ENCODE measurements at regions not wholly inside any gene's neighbourhood (a gene's known extent, or its start where the extent isn't known, plus 50 kb on each side); places are given as distances from the start of the nearest gene placed in this dataset.

DNA sequence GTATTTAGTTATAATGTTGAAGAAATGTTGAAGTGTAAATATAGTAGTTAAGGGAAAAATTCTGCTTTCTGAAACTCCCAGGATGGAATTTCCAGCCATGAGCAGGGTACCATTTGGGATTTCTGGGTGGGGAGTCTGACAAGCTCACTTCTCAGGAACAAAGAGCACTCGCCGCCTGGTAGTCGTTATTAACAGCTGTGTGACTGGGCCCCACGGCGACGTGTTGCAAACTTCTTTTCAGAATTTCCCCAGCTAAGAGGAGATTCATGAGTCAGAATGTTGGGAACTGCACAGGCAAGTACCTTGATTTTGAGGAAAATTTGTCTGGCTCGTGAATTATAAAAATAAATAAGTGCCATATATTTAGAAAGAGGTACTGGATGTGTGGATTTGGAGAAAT lies 103.7 kb downstream of the LACC1 start:
- Histone ChIP-seq H3K9me3 (ENCODE audit: control insufficient read depth in 4 of 4, insufficient read depth in 3 of 4, low read length in 3 of 4) (no peaks in the 10 kb centered on the region), H3K9ac (ENCODE audit: insufficient read depth in 1 of 2, low read length in 2 of 2) (no peak overlapping the region), H3K4me1 (ENCODE audit: control insufficient read depth in 5 of 5, insufficient read depth in 5 of 5, low read length in 5 of 5) (peaks cover 0 to 11% (median 0%) of the 10 kb centered on the region in 5 donors), H3K27ac (ENCODE audit: low read depth in 1 of 2, low read length in 1 of 2) (no peak overlapping the region), H3K36me3 (ENCODE audit: control insufficient read depth in 4 of 4, insufficient read depth in 4 of 4, low read length in 4 of 4) (no peaks in the 10 kb centered on the region), H3K4me3 (no peak overlapping the region), H3K27me3 (ENCODE audit: control insufficient read depth in 3 of 3, insufficient read depth in 3 of 3, low read length in 2 of 3) (no peaks in the 10 kb centered on the region)
- WGBS, 2 donors = 73 to 80% methylated on average over 7 of the region's 7 CpGs
- ATAC-seq (ENCODE audit: insufficient read depth, low FRiP score) (no peak), DNase-seq (no peak)
- TF ChIP-seq CTCF (IDR thresholded peaks at IDR 0.05; ENCODE audit: control extremely low read depth, extremely low read depth) = no peak

DNA sequence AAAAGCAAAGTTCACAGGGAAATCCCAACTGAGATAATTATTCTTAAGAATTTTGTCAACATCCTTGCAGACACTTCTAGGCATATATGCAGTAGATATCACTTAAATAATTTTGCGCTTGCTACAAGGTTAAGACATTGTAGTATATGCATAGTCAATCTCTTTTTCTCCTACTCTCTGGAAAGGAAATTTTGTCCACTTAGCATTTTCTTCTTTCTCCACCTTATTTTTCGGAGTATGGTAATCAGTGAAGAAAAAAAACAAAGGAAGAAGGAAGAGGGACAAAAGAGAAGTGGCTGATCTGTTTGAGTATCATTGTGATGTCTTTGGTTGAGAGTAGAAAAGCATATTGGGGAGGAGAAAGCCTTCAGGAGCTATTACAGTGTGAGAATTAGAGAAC lies 104.6 kb downstream of the LACC1 start:
- no peaks in the 10 kb centered on the region for H3K36me3 ChIP-seq (ENCODE audit: control insufficient read depth in 4 of 4, insufficient read depth in 4 of 4, low read length in 4 of 4)
- WGBS, 2 donors = 90 to 96% methylated on average over 2 of the region's 2 CpGs
- H3K4me1 ChIP-seq (ENCODE audit: control insufficient read depth in 5 of 5, insufficient read depth in 5 of 5, low read length in 5 of 5) = peaks cover 0 to 11% (median 0%) of the 10 kb centered on the region in 5 donors
- no peak overlapping the region for H3K9ac ChIP-seq (ENCODE audit: insufficient read depth in 1 of 2, low read length in 2 of 2)
- no peak overlapping the region for H3K27ac ChIP-seq (ENCODE audit: low read depth in 1 of 2, low read length in 1 of 2)
- ATAC-seq (ENCODE audit: insufficient read depth, low FRiP score) (no peak), DNase-seq (no peak)
- no peak overlapping the region for H3K4me3 ChIP-seq
- no peak for TF ChIP-seq CTCF (IDR thresholded peaks at IDR 0.05; ENCODE audit: control extremely low read depth, extremely low read depth)
- H3K9me3 ChIP-seq (ENCODE audit: control insufficient read depth in 4 of 4, insufficient read depth in 3 of 4, low read length in 3 of 4) = no peaks in the 10 kb centered on the region
- H3K27me3 ChIP-seq (ENCODE audit: control insufficient read depth in 3 of 3, insufficient read depth in 3 of 3, low read length in 2 of 3) = no peaks in the 10 kb centered on the region

DNA sequence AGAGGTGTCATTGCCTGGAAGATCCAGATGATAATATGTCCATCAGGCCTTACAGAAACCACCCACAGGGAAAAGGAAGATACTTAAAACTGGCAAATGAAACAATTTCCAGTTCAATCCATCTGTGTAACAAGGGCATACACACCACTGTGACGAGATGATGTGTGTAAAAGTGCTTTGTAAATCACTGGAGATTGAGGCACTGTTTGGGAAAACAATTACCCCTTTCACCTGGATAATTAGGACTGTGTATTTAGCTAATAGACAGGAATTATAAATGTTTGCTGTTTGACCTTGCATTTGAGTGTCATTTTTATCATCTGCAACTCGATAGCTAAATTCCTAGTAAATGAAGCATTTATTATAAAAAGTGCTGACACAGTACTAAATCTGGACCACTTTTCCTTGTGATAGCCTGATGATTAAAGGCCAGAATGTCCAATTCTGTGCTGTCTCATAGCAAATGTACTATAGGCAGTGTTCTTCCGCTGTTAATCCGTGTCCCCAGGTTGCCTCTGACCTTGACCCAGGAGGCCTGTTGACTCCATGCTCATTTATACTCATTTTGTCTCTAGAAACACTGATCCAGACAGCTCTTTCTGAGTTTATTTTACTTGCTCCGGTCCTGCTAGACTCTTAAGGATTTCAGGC lies 105.8 kb downstream of the LACC1 start:
- Histone ChIP-seq H3K4me3 (no peak overlapping the region), H3K4me1 (ENCODE audit: control insufficient read depth in 5 of 5, insufficient read depth in 5 of 5, low read length in 5 of 5) (peaks cover 0 to 12% (median 0%) of the 10 kb centered on the region in 5 donors), H3K9ac (ENCODE audit: insufficient read depth in 1 of 2, low read length in 2 of 2) (no peak overlapping the region), H3K27ac (ENCODE audit: low read depth in 1 of 2, low read length in 1 of 2) (peak overlapping the region in 1 of 2 donors; percentile 49), H3K36me3 (ENCODE audit: control insufficient read depth in 4 of 4, insufficient read depth in 4 of 4, low read length in 4 of 4) (no peaks in the 10 kb centered on the region), H3K9me3 (ENCODE audit: control insufficient read depth in 4 of 4, insufficient read depth in 3 of 4, low read length in 3 of 4) (no peaks in the 10 kb centered on the region), H3K27me3 (ENCODE audit: control insufficient read depth in 3 of 3, insufficient read depth in 3 of 3, low read length in 2 of 3) (no peaks in the 10 kb centered on the region)
- ATAC-seq (ENCODE audit: insufficient read depth, low FRiP score) (no peak), DNase-seq (no peak)
- TF ChIP-seq CTCF (IDR thresholded peaks at IDR 0.05; ENCODE audit: control extremely low read depth, extremely low read depth) = no peak
- 74 to 85% methylated on average over 5 of the region's 5 CpGs for WGBS, 2 donors
